ENCODE measurements at regions not wholly inside any gene's neighbourhood (a gene's known extent, or its start where the extent isn't known, plus 50 kb on each side); places are given as distances from the start of the nearest gene placed in this dataset.

- in situ Hi-C loops (cut with MboI; ENCODE audit: low pct_unique_long_range_greater_than_20kb, low sequenced_read_pairs, unreplicated experiment), result no loop called here
- DNase-seq (ENCODE audit: low spot score), result no peak
- TF ChIP-seq CTCF (IDR thresholded peaks at IDR 0.05; ENCODE audit: extremely low read depth, insufficient read depth, missing control alignments), result no peak
These were observed 327.5 kb upstream of the DACH1 start for GRCh38 chr13:72194523-72194922.

- TF ChIP-seq CTCF (IDR thresholded peaks at IDR 0.05; ENCODE audit: extremely low read depth, insufficient read depth, missing control alignments), result no peak
- DNase-seq (ENCODE audit: low spot score), result no peak
- in situ Hi-C loops (cut with MboI; ENCODE audit: low pct_unique_long_range_greater_than_20kb, low sequenced_read_pairs, unreplicated experiment), result no loop called here
These were observed 319.9 kb upstream of the DACH1 start for GRCh38 chr13:72186730-72187422.

- in situ Hi-C loops (cut with MboI; ENCODE audit: low pct_unique_long_range_greater_than_20kb, low sequenced_read_pairs, unreplicated experiment), result no loop called here
- DNase-seq (ENCODE audit: low spot score), result no peak
- no peak for TF ChIP-seq CTCF (IDR thresholded peaks at IDR 0.05; ENCODE audit: extremely low read depth, insufficient read depth, missing control alignments)
These were observed 318.8 kb upstream of the DACH1 start for GRCh38 chr13:72185776-72186175.

- in situ Hi-C loops (cut with MboI; ENCODE audit: low pct_unique_long_range_greater_than_20kb, low sequenced_read_pairs, unreplicated experiment), result no loop called here
- TF ChIP-seq CTCF (IDR thresholded peaks at IDR 0.05; ENCODE audit: extremely low read depth, insufficient read depth, missing control alignments), result no peak
These were observed 314.7 kb upstream of the DACH1 start for GRCh38 chr13:72181661-72182060.

GRCh38 chr13:72180253-72180952 lies 313.4 kb upstream of the DACH1 start:
- DNase-seq (ENCODE audit: low spot score), result no peak
- in situ Hi-C loops (cut with MboI; ENCODE audit: low pct_unique_long_range_greater_than_20kb, low sequenced_read_pairs, unreplicated experiment), result no loop called here
- TF ChIP-seq CTCF (IDR thresholded peaks at IDR 0.05; ENCODE audit: extremely low read depth, insufficient read depth, missing control alignments), result no peak

More at GRCh38 chr13:72181661-72182060, 314.7 kb upstream of the DACH1 start:
- no peak for DNase-seq (ENCODE audit: low spot score)

GRCh38 chr13:72174549-72174948 lies 307.5 kb upstream of the DACH1 start:
- in situ Hi-C loops (cut with MboI; ENCODE audit: low pct_unique_long_range_greater_than_20kb, low sequenced_read_pairs, unreplicated experiment), result no loop called here
- TF ChIP-seq CTCF (IDR thresholded peaks at IDR 0.05; ENCODE audit: extremely low read depth, insufficient read depth, missing control alignments), result no peak
- DNase-seq (ENCODE audit: low spot score), result no peak
